HG03159 (cell line): ENCODE measurements at regions not wholly inside any gene's neighbourhood (a gene's known extent, or its start where the extent isn't known, plus 50 kb on each side); places are given as distances from the start of the nearest gene placed in this dataset.
A peak's percentile ranks its signal among the peaks of the same experiment; 100 is the strongest.
"Not testable (repeated sequence)": the region's sequence is repeated elsewhere in the genome, so short reads cannot be mapped to it uniquely, and the experiment has no call there.

Source experiments
- ATAC-seq: cut with Tn5 transposase; IDR thresholded peaks from one replicate; pipeline ENCODE4 v1.9.1; 2021; ENCODE audit warnings: mild to moderate bottlenecking, moderate library complexity; ENCODE audit not compliant: unreplicated experiment

DNA sequence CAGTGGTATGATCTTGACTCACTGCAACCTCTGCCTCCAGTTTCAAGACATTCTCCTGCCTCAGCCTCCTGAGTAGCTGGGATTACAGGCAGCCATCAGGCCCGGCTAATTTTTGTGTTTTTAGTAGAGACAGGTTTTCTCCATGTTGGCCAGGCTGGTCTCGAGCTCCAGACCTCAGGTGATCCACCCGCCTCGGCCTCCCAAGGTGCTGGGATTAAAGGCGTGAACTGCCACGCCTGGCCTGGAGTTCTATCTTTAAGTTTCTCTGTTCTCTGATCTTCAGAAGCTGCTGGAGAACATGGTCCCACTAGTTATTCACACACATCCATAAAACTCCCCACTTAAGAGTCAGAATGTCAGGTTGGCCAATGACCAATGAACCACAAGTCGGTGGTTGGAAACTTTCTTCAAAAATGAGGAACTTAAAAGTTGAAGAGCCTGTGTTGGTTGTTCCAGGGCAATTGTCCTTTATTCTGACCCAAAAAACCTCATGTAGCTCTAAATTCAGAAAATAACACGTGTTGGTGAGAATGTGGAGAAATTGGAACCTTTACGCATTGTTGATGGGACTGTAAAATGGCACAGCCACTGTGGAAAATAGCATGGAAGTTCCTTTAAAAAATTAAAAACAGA is 55.9 kb upstream of the PIK3CB start:
- peak; percentile 78 for ATAC-seq

DNA sequence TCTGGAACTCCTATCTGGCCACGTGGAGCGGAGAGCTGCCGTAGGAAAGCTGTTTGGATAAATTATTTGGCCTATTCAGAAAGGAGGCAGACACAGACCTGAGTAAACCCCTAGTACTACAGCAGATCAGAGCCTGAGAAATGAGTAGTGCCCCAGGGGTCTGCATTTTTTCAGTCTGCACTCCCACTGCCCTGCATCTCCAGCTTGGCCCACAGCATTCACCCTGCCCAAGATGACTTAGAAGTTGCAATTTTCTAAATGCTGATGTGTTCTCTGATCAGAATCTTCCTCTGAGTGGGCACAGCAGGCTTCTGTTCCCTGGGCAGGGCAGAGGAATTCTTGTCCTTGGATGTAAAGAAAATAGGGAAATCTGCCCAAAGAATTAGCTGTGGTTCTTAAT is 55.1 kb upstream of the PIK3CB start:
- no peak for ATAC-seq

DNA sequence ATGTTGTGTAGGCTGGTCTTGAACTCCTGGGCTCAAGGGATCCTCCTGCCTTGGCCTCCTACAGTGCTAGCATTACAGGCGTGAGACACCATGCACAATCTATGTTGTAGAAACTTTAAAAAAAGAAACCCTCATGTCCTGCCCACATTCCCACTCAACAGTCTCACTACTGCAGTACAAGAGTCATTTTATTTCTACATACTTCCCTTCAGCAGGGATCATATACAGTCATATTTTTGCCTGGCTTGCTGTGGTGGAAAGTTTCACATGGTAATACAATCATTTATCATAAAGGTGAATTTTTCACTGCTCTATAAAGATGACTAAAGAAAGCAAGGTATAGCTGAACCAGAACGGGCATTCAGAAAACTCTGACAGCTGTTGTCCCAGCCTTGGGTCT is 53.8 kb upstream of the PIK3CB start:
- peak; percentile 46 for ATAC-seq

- not testable (repeated sequence) for ATAC-seq
These were observed 51.4 kb upstream of the PIK3CB start for GRCh38 chr3:138886096-138886495.
